Activated T-cell treated with anti-CD3 and anti-CD28 coated beads, Interleukin-2, amount 50 U/mL, for 72 hours (primary cell): ENCODE measurements at regions not wholly inside any gene's neighbourhood (a gene's known extent, or its start where the extent isn't known, plus 50 kb on each side); places are given as distances from the start of the nearest gene placed in this dataset.
A peak's percentile ranks its signal among the peaks of the same experiment; 100 is the strongest.

Experiments
- ATAC-seq, 2 donors: fragments of 150-1000 bp; cut with Tn5 transposase; replicated peaks in 1 of 2; 2 replicates each; pipeline ENCODE4 v1.10.0; 2021; ENCODE audit warnings: moderate library complexity in 2 of 2, mild to moderate bottlenecking in 1 of 2
- DNase-seq, 2 donors: peaks; one replicate each; pipeline ENCODE4 v3.0.0; 2021 to 2022; ENCODE audit warnings: mixed read lengths in 1 of 2
- H3K27ac Mint-ChIP-seq: one replicate; pipeline ENCODE4 v1.8.0; 2022; ENCODE audit warnings: mild to moderate bottlenecking, moderate library complexity, mixed read lengths
- H3K27me3 Mint-ChIP-seq: one replicate; pipeline ENCODE4 v1.8.0; 2022; ENCODE audit warnings: low read depth, mixed read lengths
- H3K36me3 Mint-ChIP-seq, 2 donors: one replicate each; pipeline ENCODE4 v1.8.0; 2022; ENCODE audit warnings: mixed read lengths in 2 of 2, mild to moderate bottlenecking in 1 of 2; ENCODE audit not compliant: insufficient read depth in 2 of 2
- H3K4me1 Mint-ChIP-seq: one replicate; pipeline ENCODE4 v1.8.0; 2022; ENCODE audit warnings: low read depth, mixed read lengths
- H3K4me3 Mint-ChIP-seq, 2 donors: one replicate each; pipeline ENCODE4 v1.8.0; 2022; ENCODE audit warnings: mild to moderate bottlenecking in 2 of 2, mixed read lengths in 2 of 2, moderate library complexity in 2 of 2
- H3K9me3 Mint-ChIP-seq, 2 donors: one replicate each; pipeline ENCODE4 v1.8.0; 2022; ENCODE audit warnings: mixed read lengths in 2 of 2

GRCh38 chr11:128354476-128354875 lies 232.9 kb downstream of the ETS1 start:
- H3K27me3 Mint-ChIP-seq, result no peaks in the 10 kb centered on the region

GRCh38 chr11:128351168-128351567 lies 236.2 kb downstream of the ETS1 start:
- H3K4me1 Mint-ChIP-seq, result peaks cover 79% of the 10 kb centered on the region
- ATAC-seq (peak; percentile 14 to 26), DNase-seq (no peak)
- no peaks in the 10 kb centered on the region for H3K9me3 Mint-ChIP-seq
- H3K27ac Mint-ChIP-seq, result no peak overlapping the region
- peaks cover 0 to 4% of the 10 kb centered on the region in 2 donors for H3K36me3 Mint-ChIP-seq
- no peaks in the 10 kb centered on the region for H3K27me3 Mint-ChIP-seq
- H3K4me3 Mint-ChIP-seq, result peak overlapping the region in 1 of 2 donors; percentile 11

More at GRCh38 chr11:128354476-128354875, 232.9 kb downstream of the ETS1 start:
- peaks cover 0 to 2% of the 10 kb centered on the region in 2 donors for H3K36me3 Mint-ChIP-seq
- H3K9me3 Mint-ChIP-seq, result no peaks in the 10 kb centered on the region
- peaks cover 50% of the 10 kb centered on the region for H3K4me1 Mint-ChIP-seq
- H3K4me3 Mint-ChIP-seq, result no peak overlapping the region
- DNase-seq (no peak), ATAC-seq (no peak)
- H3K27ac Mint-ChIP-seq, result no peak overlapping the region

- no peak for ATAC-seq
- Mint-ChIP-seq H3K4me3 (peak overlapping the region; percentile 7 to 33), H3K9me3 (no peaks in the 10 kb centered on the region), H3K27me3 (no peaks in the 10 kb centered on the region), H3K4me1 (peaks cover 88% of the 10 kb centered on the region), H3K36me3 (peaks cover 0 to 5% of the 10 kb centered on the region in 2 donors), H3K27ac (peak overlapping the region; percentile 30)
- no peak for DNase-seq
Measured at GRCh38 chr11:128349650-128350299, 237.6 kb downstream of the ETS1 start.

GRCh38 chr11:128346804-128347203 lies 240.6 kb downstream of the ETS1 start:
- Mint-ChIP-seq H3K27me3 (no peaks in the 10 kb centered on the region), H3K9me3 (peaks cover 2 to 3% of the 10 kb centered on the region in 2 donors), H3K36me3 (peaks cover 4 to 9% of the 10 kb centered on the region in 2 donors), H3K4me1 (peaks cover 97% of the 10 kb centered on the region), H3K4me3 (peak overlapping the region; percentile 5 to 57), H3K27ac (peak overlapping the region; percentile 43)
- peak; percentile 55 to 64 for ATAC-seq
- peak; percentile 64 to 76 for DNase-seq

GRCh38 chr11:128345316-128345715 lies 242.0 kb downstream of the ETS1 start:
- peaks cover 97% of the 10 kb centered on the region for H3K4me1 Mint-ChIP-seq
- DNase-seq, result no peak
- no peaks in the 10 kb centered on the region for H3K27me3 Mint-ChIP-seq
- H3K27ac Mint-ChIP-seq, result no peak overlapping the region
- peak overlapping the region; percentile 14 to 15 for H3K4me3 Mint-ChIP-seq
- ATAC-seq, result no peak
- peaks cover 4 to 7% of the 10 kb centered on the region in 2 donors for H3K36me3 Mint-ChIP-seq
- peaks cover 2 to 3% of the 10 kb centered on the region in 2 donors for H3K9me3 Mint-ChIP-seq

GRCh38 chr11:128343870-128344269 lies 243.5 kb downstream of the ETS1 start:
- Mint-ChIP-seq H3K36me3 (peaks cover 4 to 7% of the 10 kb centered on the region in 2 donors), H3K4me3 (peak overlapping the region; percentile 52 to 73), H3K4me1 (peaks cover 97% of the 10 kb centered on the region), H3K27me3 (no peaks in the 10 kb centered on the region), H3K27ac (peak overlapping the region; percentile 85), H3K9me3 (peaks cover 2 to 3% of the 10 kb centered on the region in 2 donors)
- ATAC-seq, result peak; percentile 65 to 66
- DNase-seq, result peak in 1 of 2 donors; percentile 59

GRCh38 chr11:128343135-128343514 lies 244.2 kb downstream of the ETS1 start:
- peaks cover 4 to 7% of the 10 kb centered on the region in 2 donors for H3K36me3 Mint-ChIP-seq
- DNase-seq (no peak), ATAC-seq (peak in 1 of 2 donors; percentile 2)
- peak overlapping the region; percentile 85 for H3K27ac Mint-ChIP-seq
- peak overlapping the region; percentile 52 to 73 for H3K4me3 Mint-ChIP-seq
- H3K27me3 Mint-ChIP-seq, result no peaks in the 10 kb centered on the region
- peaks cover 98% of the 10 kb centered on the region for H3K4me1 Mint-ChIP-seq
- peaks cover 2 to 3% of the 10 kb centered on the region in 2 donors for H3K9me3 Mint-ChIP-seq

GRCh38 chr11:128342511-128343134 lies 244.7 kb downstream of the ETS1 start:
- Mint-ChIP-seq H3K27ac (peak overlapping the region; percentile 85), H3K36me3 (peaks cover 4 to 7% of the 10 kb centered on the region in 2 donors), H3K4me3 (peak overlapping the region; percentile 52 to 73), H3K9me3 (peaks cover 3 to 5% of the 10 kb centered on the region in 2 donors), H3K27me3 (no peaks in the 10 kb centered on the region), H3K4me1 (peaks cover 98% of the 10 kb centered on the region)
- DNase-seq (peak; percentile 86 to 91), ATAC-seq (peak; percentile 62 to 67)

GRCh38 chr11:128341280-128342248 lies 245.8 kb downstream of the ETS1 start:
- H3K4me3 Mint-ChIP-seq, result peak overlapping the region; percentile 52 to 73
- H3K4me1 Mint-ChIP-seq, result peaks cover 98% of the 10 kb centered on the region
- H3K27me3 Mint-ChIP-seq, result no peaks in the 10 kb centered on the region
- peaks cover 4 to 5% of the 10 kb centered on the region in 2 donors for H3K36me3 Mint-ChIP-seq
- H3K27ac Mint-ChIP-seq, result peak overlapping the region; percentile 85
- peaks cover 3 to 5% of the 10 kb centered on the region in 2 donors for H3K9me3 Mint-ChIP-seq
- DNase-seq (peak; percentile 61 to 67), ATAC-seq (peak in 1 of 2 donors; percentile 6)

- peaks cover 3 to 5% of the 10 kb centered on the region in 2 donors for H3K9me3 Mint-ChIP-seq
- DNase-seq, result no peak
Measured at GRCh38 chr11:128339792-128340191, 247.6 kb downstream of the ETS1 start.

GRCh38 chr11:128338811-128339210 lies 248.5 kb downstream of the ETS1 start:
- Mint-ChIP-seq H3K4me3 (no peak overlapping the region), H3K4me1 (peaks cover 87% of the 10 kb centered on the region), H3K27ac (peak overlapping the region; percentile 92), H3K27me3 (no peaks in the 10 kb centered on the region), H3K9me3 (peaks cover 0 to 3% of the 10 kb centered on the region in 2 donors), H3K36me3 (no peaks in the 10 kb centered on the region)
- ATAC-seq (no peak), DNase-seq (no peak)

More at GRCh38 chr11:128339792-128340191, 247.6 kb downstream of the ETS1 start:
- Mint-ChIP-seq H3K27ac (peak overlapping the region; percentile 97), H3K4me1 (peaks cover 89% of the 10 kb centered on the region), H3K4me3 (peak overlapping the region; percentile 56 to 81), H3K36me3 (peaks cover 4% of the 10 kb centered on the region in 2 donors), H3K27me3 (no peaks in the 10 kb centered on the region)
- peak; percentile 34 to 37 for ATAC-seq

- Mint-ChIP-seq H3K4me1 (peaks cover 76% of the 10 kb centered on the region), H3K9me3 (peaks cover 0 to 3% of the 10 kb centered on the region in 2 donors), H3K27ac (no peak overlapping the region), H3K27me3 (no peaks in the 10 kb centered on the region), H3K36me3 (no peaks in the 10 kb centered on the region), H3K4me3 (no peak overlapping the region)
- DNase-seq (no peak), ATAC-seq (no peak)
Measured at GRCh38 chr11:128336203-128336602, 251.2 kb downstream of the ETS1 start.
